ENCODE measurements at regions not wholly inside any gene's neighbourhood (a gene's known extent, or its start where the extent isn't known, plus 50 kb on each side); places are given as distances from the start of the nearest gene placed in this dataset. TPM values are rescaled to one million over a fixed set of nuclear protein-coding genes. Genes with fewer than 3 reads are reported as not detected.
"Not testable (repeated sequence)": the region's sequence is repeated elsewhere in the genome, so short reads cannot be mapped to it uniquely, and the experiment has no call there.

- DNase-seq, result no peak
Measured at GRCh38 chr14:51585055-51585454, 66.7 kb upstream of the FRMD6 start.

GRCh38 chr14:51592836-51593235 is 58.9 kb upstream of the FRMD6 start:
- no peak for DNase-seq

GRCh38 chr14:51593397-51593796 is 58.3 kb upstream of the FRMD6 start:
- DNase-seq, result no peak

- DNase-seq, result peak; percentile 26
Measured at GRCh38 chr14:51595881-51596455, 55.7 kb upstream of the FRMD6 start.

- no peak for DNase-seq
Measured at GRCh38 chr14:51596488-51597117, 55.1 kb upstream of the FRMD6 start.

- no peak for DNase-seq
Measured at GRCh38 chr14:51597261-51598001, 54.3 kb upstream of the FRMD6 start.

GRCh38 chr14:51598924-51599600 is 52.6 kb upstream of the FRMD6 start:
- DNase-seq, result not testable (repeated sequence)

GRCh38 chr14:51600658-51601057 is 51.1 kb upstream of the FRMD6 start:
- DNase-seq, result no peak

Small RNA genes lying in the stretch of these regions (small RNA-seq; reads per million reads assigned to genes)
- not detected for gene RNU6-1291P (ENCODE audit: low replicate concordance)
